Kidney (tissue), 13 donors: ENCODE measurements at regions not wholly inside any gene's neighbourhood (a gene's known extent, or its start where the extent isn't known, plus 50 kb on each side); places are given as distances from the start of the nearest gene placed in this dataset.

Source experiments
- DNase-seq, 5 donors: peaks; one replicate each; pipeline ENCODE4 v3.0.0-alpha.2; 2013 to 2020
- FAIRE-seq: peaks from 2 replicates; lab custom pipeline; 2012; peaks lifted over from hg19 to GRCh38; lab: Jason Lieb, UNC
- H3K27ac ChIP-seq, 2 donors: one replicate each; pipeline ENCODE4 v1.7.0; 2013; ENCODE audit warnings: low read depth in 2 of 2, low read length in 2 of 2, inconsistent platforms in 1 of 2
- H3K27me3 ChIP-seq: one replicate; pipeline ENCODE4 v1.7.1; 2013; ENCODE audit warnings: low read length, inconsistent platforms; ENCODE audit not compliant: control insufficient read depth, insufficient read depth
- H3K36me3 ChIP-seq, 3 donors: one replicate each; pipeline versions ENCODE4 v1.7.0 to v1.7.1; 2013; ENCODE audit warnings: low read length in 3 of 3, control low read depth in 1 of 3, inconsistent platforms in 1 of 3; ENCODE audit not compliant: insufficient read depth in 3 of 3, control insufficient read depth in 2 of 3
- H3K4me1 ChIP-seq, 3 donors: one replicate each; pipeline versions ENCODE4 v1.7.0 to v1.7.1; 2013; ENCODE audit warnings: low read length in 3 of 3, inconsistent platforms in 1 of 3, low read depth in 1 of 3; ENCODE audit not compliant: control insufficient read depth in 2 of 3, insufficient read depth in 2 of 3
- H3K4me3 ChIP-seq, 3 donors: one replicate each; pipeline versions ENCODE4 v1.7.0 to v1.8.1; 2013; ENCODE audit warnings: low read length in 3 of 3, control low read depth in 1 of 3, inconsistent platforms in 1 of 3
- H3K9ac ChIP-seq, 3 donors: one replicate each; pipeline versions ENCODE4 v1.7.0 to v1.7.1; 2013; ENCODE audit warnings: low read length in 3 of 3, control low read depth in 1 of 3, inconsistent platforms in 1 of 3
- H3K9me3 ChIP-seq, 3 donors: one replicate each; pipeline versions ENCODE4 v1.7.0 to v1.7.1; 2013; ENCODE audit warnings: low read length in 3 of 3, control low read depth in 1 of 3, inconsistent platforms in 1 of 3; ENCODE audit not compliant: control insufficient read depth in 2 of 3, insufficient read depth in 1 of 3
- intact Hi-C: fragments of 100-400 bp; cut with DNase I; formaldehyde crosslinking; loops from one replicate; pipeline ENCODE4 v1.11.1; 2022
- TF ChIP-seq, protein P1 (sequence below): IDR thresholded peaks from 3 replicates; pipeline ENCODE4 v1.5.1; 2012; ENCODE audit warnings: mild to moderate bottlenecking, moderate library complexity, borderline replicate concordance; ENCODE audit not compliant: insufficient read depth; ENCODE audit errors: extremely low read depth
- donor health status: control.
- donor health status: control.
- donor health status: control.
- donor health status: control.
- donor health status: control.
- donor health status: DM: yes; HTN: yes; CAD: no.
- donor health status: Normal renal cell carcinoma (clear cell type).

DNA sequence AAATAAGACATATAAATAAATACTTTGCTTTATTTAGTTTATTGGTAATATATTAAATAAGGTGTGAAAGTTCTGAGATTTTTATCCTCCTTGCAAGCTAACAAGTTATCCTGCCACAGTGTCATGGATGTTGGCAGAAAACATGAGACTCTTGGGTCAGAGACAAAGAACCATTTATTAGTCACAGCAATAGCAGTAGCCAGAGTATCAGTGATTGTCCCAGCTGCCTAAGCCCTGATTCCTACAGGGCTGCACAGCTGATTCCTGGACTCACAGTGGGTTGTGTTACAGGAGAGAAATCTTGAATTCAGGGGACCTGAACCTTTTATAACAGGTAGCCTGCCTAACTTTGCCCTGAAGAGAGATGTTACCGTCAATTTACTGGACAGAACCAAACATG, 304.5 kb upstream of the ZNF608 start:
- Histone ChIP-seq H3K9me3 (no peaks in the 10 kb centered on the region), H3K36me3 (no peaks in the 10 kb centered on the region), H3K9ac (no peak overlapping the region), H3K27me3 (no peaks in the 10 kb centered on the region), H3K4me1 (no peaks in the 10 kb centered on the region), H3K27ac (no peak overlapping the region), H3K4me3 (no peak overlapping the region)
- FAIRE-seq (no peak), DNase-seq (no peak)
- intact Hi-C loops = no loop called here
- TF ChIP-seq, protein P1, sequence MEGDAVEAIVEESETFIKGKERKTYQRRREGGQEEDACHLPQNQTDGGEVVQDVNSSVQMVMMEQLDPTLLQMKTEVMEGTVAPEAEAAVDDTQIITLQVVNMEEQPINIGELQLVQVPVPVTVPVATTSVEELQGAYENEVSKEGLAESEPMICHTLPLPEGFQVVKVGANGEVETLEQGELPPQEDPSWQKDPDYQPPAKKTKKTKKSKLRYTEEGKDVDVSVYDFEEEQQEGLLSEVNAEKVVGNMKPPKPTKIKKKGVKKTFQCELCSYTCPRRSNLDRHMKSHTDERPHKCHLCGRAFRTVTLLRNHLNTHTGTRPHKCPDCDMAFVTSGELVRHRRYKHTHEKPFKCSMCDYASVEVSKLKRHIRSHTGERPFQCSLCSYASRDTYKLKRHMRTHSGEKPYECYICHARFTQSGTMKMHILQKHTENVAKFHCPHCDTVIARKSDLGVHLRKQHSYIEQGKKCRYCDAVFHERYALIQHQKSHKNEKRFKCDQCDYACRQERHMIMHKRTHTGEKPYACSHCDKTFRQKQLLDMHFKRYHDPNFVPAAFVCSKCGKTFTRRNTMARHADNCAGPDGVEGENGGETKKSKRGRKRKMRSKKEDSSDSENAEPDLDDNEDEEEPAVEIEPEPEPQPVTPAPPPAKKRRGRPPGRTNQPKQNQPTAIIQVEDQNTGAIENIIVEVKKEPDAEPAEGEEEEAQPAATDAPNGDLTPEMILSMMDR = no peak

DNA sequence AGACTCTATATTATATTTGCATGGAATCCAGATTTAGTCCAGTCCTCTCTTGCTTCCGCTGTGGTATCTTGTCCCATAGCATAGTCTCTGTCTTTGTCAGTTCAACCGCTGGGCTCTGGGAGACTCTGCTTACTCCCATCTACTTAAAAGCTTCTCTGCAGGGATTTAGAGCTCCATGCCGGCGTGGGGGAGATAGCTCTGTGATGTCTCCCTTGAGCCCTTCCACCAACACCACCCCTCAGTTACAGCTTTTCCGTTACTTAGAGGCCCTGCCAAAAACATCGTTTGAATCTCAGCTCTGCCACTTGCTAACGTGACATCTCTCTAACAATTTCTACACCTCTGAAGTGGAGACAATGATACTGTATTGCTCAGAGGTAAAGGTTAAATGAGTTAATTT, 306.1 kb upstream of the ZNF608 start:
- H3K4me1 ChIP-seq = no peaks in the 10 kb centered on the region
- H3K27ac ChIP-seq = no peak overlapping the region
- FAIRE-seq = no peak
- no peaks in the 10 kb centered on the region for H3K36me3 ChIP-seq
- H3K9me3 ChIP-seq = no peaks in the 10 kb centered on the region
- TF ChIP-seq, protein P1 = no peak
- intact Hi-C loops = no loop called here
- H3K9ac ChIP-seq = no peak overlapping the region
- DNase-seq = no peak
- H3K27me3 ChIP-seq = no peaks in the 10 kb centered on the region
- no peak overlapping the region for H3K4me3 ChIP-seq

DNA sequence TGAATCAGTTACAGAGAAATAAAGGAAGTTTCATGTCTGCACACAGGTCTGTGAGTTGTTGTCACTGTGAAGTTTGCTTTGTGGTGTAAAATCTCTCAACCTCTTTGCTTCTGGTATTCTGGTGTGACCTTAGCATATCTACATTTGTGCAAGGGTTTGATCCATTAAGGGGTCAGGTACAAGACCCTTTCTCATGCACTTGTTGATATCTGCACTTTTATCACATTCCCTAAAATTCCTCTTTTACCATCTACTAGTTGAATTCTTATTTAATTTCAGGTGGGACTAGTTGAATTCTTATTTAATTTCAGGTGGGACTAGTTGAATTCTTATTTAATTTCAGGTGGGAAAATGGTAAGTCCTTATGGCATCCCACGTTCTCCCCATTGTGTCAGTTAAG, 306.7 kb upstream of the ZNF608 start:
- intact Hi-C loops = no loop called here
- H3K9ac ChIP-seq = no peak overlapping the region
- no peaks in the 10 kb centered on the region for H3K9me3 ChIP-seq
- no peak overlapping the region for H3K27ac ChIP-seq
- no peaks in the 10 kb centered on the region for H3K4me1 ChIP-seq
- TF ChIP-seq, protein P1 = no peak
- no peak overlapping the region for H3K4me3 ChIP-seq
- FAIRE-seq (no peak), DNase-seq (no peak)
- H3K27me3 ChIP-seq = no peaks in the 10 kb centered on the region
- H3K36me3 ChIP-seq = no peaks in the 10 kb centered on the region

DNA sequence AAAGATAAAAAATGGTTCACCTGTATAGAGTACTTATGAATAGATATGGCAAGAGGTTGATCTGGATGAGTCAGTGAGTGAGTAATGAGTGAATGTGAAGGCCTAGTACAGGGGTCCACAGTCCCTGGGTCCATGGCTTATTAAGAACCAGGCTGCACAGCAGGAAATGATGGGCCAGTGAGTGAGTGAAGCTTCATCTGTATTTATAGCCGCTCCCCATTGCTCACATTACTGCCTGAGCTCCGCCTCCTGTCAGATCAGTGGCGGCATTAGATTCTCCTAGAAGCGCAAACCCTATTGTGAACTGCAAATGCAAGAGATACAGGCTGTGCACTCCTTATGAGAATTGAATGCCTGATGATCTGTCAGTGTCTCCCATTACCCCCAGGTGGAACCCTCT, 307.7 kb upstream of the ZNF608 start:
- Histone ChIP-seq H3K4me3 (no peak overlapping the region), H3K27ac (no peak overlapping the region), H3K27me3 (no peaks in the 10 kb centered on the region), H3K4me1 (peaks cover 2 to 7% (median 3%) of the 10 kb centered on the region in 3 donors), H3K9me3 (no peaks in the 10 kb centered on the region), H3K36me3 (no peaks in the 10 kb centered on the region), H3K9ac (no peak overlapping the region)
- DNase-seq (no peak), FAIRE-seq (no peak)
- intact Hi-C loops = no loop called here
- TF ChIP-seq, protein P1 = no peak
